AG04450 (cell line): ENCODE measurements at regions not wholly inside any gene's neighbourhood (a gene's known extent, or its start where the extent isn't known, plus 50 kb on each side); places are given as distances from the start of the nearest gene placed in this dataset.

Source experiments
- CTCF ChIA-PET: fragments of 300-600, 350-600 bp; formaldehyde crosslinking; extraction: SDS; loops from one replicate; lab custom pipeline; 2022; ENCODE audit warnings: antibody characterized with exemption, inconsistent platforms; lab: Charles Lee
- POLR2A ChIA-PET: fragments of 350-600 bp; formaldehyde crosslinking; extraction: SDS; loops from one replicate; lab custom pipeline; 2021; ENCODE audit warnings: antibody characterized with exemption, inconsistent platforms; lab: Yijun Ruan, JAX
- DNase-seq: peaks from one replicate; pipeline ENCODE4 v3.0.0-alpha.2; 2011; ENCODE audit warnings: low read depth, low spot score
- H3K27ac ChIP-seq: one replicate; pipeline ENCODE4 v1.5.1; 2012; ENCODE audit warnings: low read depth, low read length, control low read depth
- H3K27me3 ChIP-seq: one replicate; pipeline ENCODE4 v1.6.0; 2012; ENCODE audit warnings: low read length; ENCODE audit not compliant: control insufficient read depth, insufficient read depth
- H3K4me3 ChIP-seq: 2 replicates; pipeline ENCODE4 v1.5.1; 2011; ENCODE audit warnings: mild to moderate bottlenecking, low read depth, low read length, control low read depth
- H3K9me3 ChIP-seq: 2 replicates; pipeline ENCODE4 v1.5.1; 2012; ENCODE audit warnings: low read length; ENCODE audit not compliant: control insufficient read depth, insufficient read depth
- CTCF ChIP-seq: IDR thresholded peaks from 2 replicates; pipeline ENCODE4 v1.5.1; 2011; ENCODE audit warnings: low read depth, low read length, control low read depth, inconsistent platforms

GRCh38 chr1:82321794-82322193, 521.1 kb downstream of the ADGRL2 start:
- Histone ChIP-seq H3K27ac (no peak overlapping the region), H3K4me3 (no peak overlapping the region), H3K9me3 (no peaks in the 10 kb centered on the region), H3K27me3 (no peaks in the 10 kb centered on the region)
- ChIA-PET POLR2A (no interaction called here), CTCF (no interaction called here)
- no peak for DNase-seq
- no peak for TF ChIP-seq CTCF

- DNase-seq = no peak
- CTCF ChIA-PET = no interaction called here
- H3K4me3 ChIP-seq = no peak overlapping the region
- TF ChIP-seq CTCF = no peak
- no peaks in the 10 kb centered on the region for H3K27me3 ChIP-seq
- H3K9me3 ChIP-seq = no peaks in the 10 kb centered on the region
- POLR2A ChIA-PET = no interaction called here
- no peak overlapping the region for H3K27ac ChIP-seq
These were observed 518.8 kb downstream of the ADGRL2 start for GRCh38 chr1:82319546-82319945.

- POLR2A ChIA-PET = no interaction called here
These were observed 518.2 kb downstream of the ADGRL2 start for GRCh38 chr1:82318921-82319320.

GRCh38 chr1:82318265-82318664, 517.5 kb downstream of the ADGRL2 start:
- POLR2A ChIA-PET = no interaction called here
- no peaks in the 10 kb centered on the region for H3K9me3 ChIP-seq
- CTCF ChIA-PET = no interaction called here
- DNase-seq = no peak
- H3K27me3 ChIP-seq = no peaks in the 10 kb centered on the region
- H3K27ac ChIP-seq = no peak overlapping the region
- no peak for TF ChIP-seq CTCF
- H3K4me3 ChIP-seq = no peak overlapping the region

More at GRCh38 chr1:82318921-82319320, 518.2 kb downstream of the ADGRL2 start:
- H3K4me3 ChIP-seq = no peak overlapping the region
- no peak for TF ChIP-seq CTCF
- CTCF ChIA-PET = no interaction called here
- no peak for DNase-seq
- H3K9me3 ChIP-seq = no peaks in the 10 kb centered on the region
- no peak overlapping the region for H3K27ac ChIP-seq
- no peaks in the 10 kb centered on the region for H3K27me3 ChIP-seq

GRCh38 chr1:82317671-82318070, 516.9 kb downstream of the ADGRL2 start:
- H3K9me3 ChIP-seq = no peaks in the 10 kb centered on the region
- CTCF ChIA-PET = interaction anchor here (0.7 kb wide), 1 partner anchor 561 kb away, joined by 3 read pairs; no protein-coding TSS in a partner anchor
- TF ChIP-seq CTCF = no peak
- H3K27me3 ChIP-seq = no peaks in the 10 kb centered on the region
- H3K4me3 ChIP-seq = no peak overlapping the region
- POLR2A ChIA-PET = no interaction called here
- no peak for DNase-seq
- H3K27ac ChIP-seq = no peak overlapping the region
